ENCODE measurements at regions not wholly inside any gene's neighbourhood (a gene's known extent, or its start where the extent isn't known, plus 50 kb on each side); places are given as distances from the start of the nearest gene placed in this dataset.

DNA sequence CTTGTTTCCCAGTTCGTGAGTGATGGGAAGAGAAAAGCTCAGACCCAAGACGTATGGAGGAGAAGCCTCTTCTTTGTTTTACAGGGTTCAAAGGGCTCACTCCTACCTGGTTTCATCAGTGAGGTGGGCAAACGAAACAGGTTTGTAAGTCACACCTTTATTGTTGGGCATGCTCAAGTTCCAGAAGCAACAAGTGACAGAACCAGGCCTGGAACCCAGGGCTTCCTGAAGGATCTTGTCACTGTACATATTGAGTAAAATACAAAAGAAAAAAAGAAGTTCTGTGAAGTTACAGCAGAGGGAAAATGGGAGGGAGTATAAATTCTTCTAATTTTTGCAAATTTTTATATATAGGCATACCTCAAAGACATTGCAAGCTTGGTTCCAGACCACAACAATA, 320.9 kb upstream of the PROX1 start:
- H3F3A ChIP-seq (ENCODE audit: insufficient read depth, low read length, poor library complexity, severe bottlenecking), result no peaks in the 10 kb centered on the region
- no peak overlapping the region for H3K4me3 ChIP-seq (ENCODE audit: low read length)
- no peak overlapping the region for H3K9ac ChIP-seq (ENCODE audit: low read length)
- no peak overlapping the region for H3K4me2 ChIP-seq (ENCODE audit: low read length)
- no peaks in the 10 kb centered on the region for H3K9me3 ChIP-seq (ENCODE audit: low read length)
- H4K20me1 ChIP-seq (ENCODE audit: insufficient read depth), result no peaks in the 10 kb centered on the region
- H3K9me2 ChIP-seq (ENCODE audit: insufficient read depth, low read length), result no peaks in the 10 kb centered on the region
- no peaks in the 10 kb centered on the region for H3K27me3 ChIP-seq (ENCODE audit: insufficient read depth, low read depth, low read length)
- H3K27ac ChIP-seq (ENCODE audit: low read length), result no peak overlapping the region
- TF ChIP-seq, protein P1, sequence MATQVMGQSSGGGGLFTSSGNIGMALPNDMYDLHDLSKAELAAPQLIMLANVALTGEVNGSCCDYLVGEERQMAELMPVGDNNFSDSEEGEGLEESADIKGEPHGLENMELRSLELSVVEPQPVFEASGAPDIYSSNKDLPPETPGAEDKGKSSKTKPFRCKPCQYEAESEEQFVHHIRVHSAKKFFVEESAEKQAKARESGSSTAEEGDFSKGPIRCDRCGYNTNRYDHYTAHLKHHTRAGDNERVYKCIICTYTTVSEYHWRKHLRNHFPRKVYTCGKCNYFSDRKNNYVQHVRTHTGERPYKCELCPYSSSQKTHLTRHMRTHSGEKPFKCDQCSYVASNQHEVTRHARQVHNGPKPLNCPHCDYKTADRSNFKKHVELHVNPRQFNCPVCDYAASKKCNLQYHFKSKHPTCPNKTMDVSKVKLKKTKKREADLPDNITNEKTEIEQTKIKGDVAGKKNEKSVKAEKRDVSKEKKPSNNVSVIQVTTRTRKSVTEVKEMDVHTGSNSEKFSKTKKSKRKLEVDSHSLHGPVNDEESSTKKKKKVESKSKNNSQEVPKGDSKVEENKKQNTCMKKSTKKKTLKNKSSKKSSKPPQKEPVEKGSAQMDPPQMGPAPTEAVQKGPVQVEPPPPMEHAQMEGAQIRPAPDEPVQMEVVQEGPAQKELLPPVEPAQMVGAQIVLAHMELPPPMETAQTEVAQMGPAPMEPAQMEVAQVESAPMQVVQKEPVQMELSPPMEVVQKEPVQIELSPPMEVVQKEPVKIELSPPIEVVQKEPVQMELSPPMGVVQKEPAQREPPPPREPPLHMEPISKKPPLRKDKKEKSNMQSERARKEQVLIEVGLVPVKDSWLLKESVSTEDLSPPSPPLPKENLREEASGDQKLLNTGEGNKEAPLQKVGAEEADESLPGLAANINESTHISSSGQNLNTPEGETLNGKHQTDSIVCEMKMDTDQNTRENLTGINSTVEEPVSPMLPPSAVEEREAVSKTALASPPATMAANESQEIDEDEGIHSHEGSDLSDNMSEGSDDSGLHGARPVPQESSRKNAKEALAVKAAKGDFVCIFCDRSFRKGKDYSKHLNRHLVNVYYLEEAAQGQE (IDR thresholded peaks at IDR 0.05; ENCODE audit: borderline replicate concordance), result no peak
- no peak for TF ChIP-seq EZH2 (IDR thresholded peaks at IDR 0.05; ENCODE audit: borderline replicate concordance, insufficient read depth, low read length, poor library complexity, severe bottlenecking)
- no peak for TF ChIP-seq TAF1 (IDR thresholded peaks at IDR 0.05; ENCODE audit: low read depth)
- no peak for TF ChIP-seq EP300 (conservative IDR thresholded peaks at IDR 0.05; ENCODE audit: poor library complexity, severe bottlenecking)
- TF ChIP-seq, protein P2, sequence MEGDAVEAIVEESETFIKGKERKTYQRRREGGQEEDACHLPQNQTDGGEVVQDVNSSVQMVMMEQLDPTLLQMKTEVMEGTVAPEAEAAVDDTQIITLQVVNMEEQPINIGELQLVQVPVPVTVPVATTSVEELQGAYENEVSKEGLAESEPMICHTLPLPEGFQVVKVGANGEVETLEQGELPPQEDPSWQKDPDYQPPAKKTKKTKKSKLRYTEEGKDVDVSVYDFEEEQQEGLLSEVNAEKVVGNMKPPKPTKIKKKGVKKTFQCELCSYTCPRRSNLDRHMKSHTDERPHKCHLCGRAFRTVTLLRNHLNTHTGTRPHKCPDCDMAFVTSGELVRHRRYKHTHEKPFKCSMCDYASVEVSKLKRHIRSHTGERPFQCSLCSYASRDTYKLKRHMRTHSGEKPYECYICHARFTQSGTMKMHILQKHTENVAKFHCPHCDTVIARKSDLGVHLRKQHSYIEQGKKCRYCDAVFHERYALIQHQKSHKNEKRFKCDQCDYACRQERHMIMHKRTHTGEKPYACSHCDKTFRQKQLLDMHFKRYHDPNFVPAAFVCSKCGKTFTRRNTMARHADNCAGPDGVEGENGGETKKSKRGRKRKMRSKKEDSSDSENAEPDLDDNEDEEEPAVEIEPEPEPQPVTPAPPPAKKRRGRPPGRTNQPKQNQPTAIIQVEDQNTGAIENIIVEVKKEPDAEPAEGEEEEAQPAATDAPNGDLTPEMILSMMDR (IDR thresholded peaks at IDR 0.05; ENCODE audit: poor library complexity, severe bottlenecking), result no peak
- TF ChIP-seq POLR2AphosphoS5 (IDR thresholded peaks at IDR 0.05), result no peak
- no peak for TF ChIP-seq RAD21 (conservative IDR thresholded peaks at IDR 0.05)
- no peak for TF ChIP-seq MXI1 (conservative IDR thresholded peaks at IDR 0.05; ENCODE audit: poor library complexity, severe bottlenecking)
- no peak for TF ChIP-seq SMC3 (conservative IDR thresholded peaks at IDR 0.05; ENCODE audit: poor library complexity)
- H3K79me2 ChIP-seq (replicated peaks; ENCODE audit: insufficient read depth, low read length), result no peaks in the 10 kb centered on the region
- no peaks in the 10 kb centered on the region for H3K36me3 ChIP-seq (ENCODE audit: insufficient read depth, low read length)
- no peak overlapping the region for H2AFZ ChIP-seq (ENCODE audit: low read depth, low read length)

GRCh38 chr1:213669512-213669911, 318.3 kb upstream of the PROX1 start:
- Histone ChIP-seq H3K9me2 (ENCODE audit: insufficient read depth, low read length) (no peaks in the 10 kb centered on the region), H3K9ac (ENCODE audit: low read length) (no peak overlapping the region), H3K36me3 (ENCODE audit: insufficient read depth, low read length) (no peaks in the 10 kb centered on the region), H3K27ac (ENCODE audit: low read length) (no peak overlapping the region), H3K79me2 (replicated peaks; ENCODE audit: insufficient read depth, low read length) (no peaks in the 10 kb centered on the region), H3K4me3 (ENCODE audit: low read length) (no peak overlapping the region), H3K27me3 (ENCODE audit: insufficient read depth, low read depth, low read length) (no peaks in the 10 kb centered on the region), H3F3A (ENCODE audit: insufficient read depth, low read length, poor library complexity, severe bottlenecking) (no peaks in the 10 kb centered on the region), H4K20me1 (ENCODE audit: insufficient read depth) (no peaks in the 10 kb centered on the region), H2AFZ (ENCODE audit: low read depth, low read length) (no peak overlapping the region), H3K4me2 (ENCODE audit: low read length) (no peak overlapping the region), H3K9me3 (ENCODE audit: low read length) (no peaks in the 10 kb centered on the region)
- no peak for TF ChIP-seq POLR2AphosphoS5 (IDR thresholded peaks at IDR 0.05)
- TF ChIP-seq TAF1 (IDR thresholded peaks at IDR 0.05; ENCODE audit: low read depth), result no peak
- no peak for TF ChIP-seq EP300 (conservative IDR thresholded peaks at IDR 0.05; ENCODE audit: poor library complexity, severe bottlenecking)
- no peak for TF ChIP-seq SMC3 (conservative IDR thresholded peaks at IDR 0.05; ENCODE audit: poor library complexity)
- TF ChIP-seq, protein P1 (IDR thresholded peaks at IDR 0.05; ENCODE audit: borderline replicate concordance), result no peak
- TF ChIP-seq MXI1 (conservative IDR thresholded peaks at IDR 0.05; ENCODE audit: poor library complexity, severe bottlenecking), result no peak
- no peak for TF ChIP-seq RAD21 (conservative IDR thresholded peaks at IDR 0.05)
- TF ChIP-seq EZH2 (IDR thresholded peaks at IDR 0.05; ENCODE audit: borderline replicate concordance, insufficient read depth, low read length, poor library complexity, severe bottlenecking), result no peak
- TF ChIP-seq, protein P2 (IDR thresholded peaks at IDR 0.05; ENCODE audit: poor library complexity, severe bottlenecking), result no peak
